GM18951 (cell line): ENCODE measurements at regions not wholly inside any gene's neighbourhood (a gene's known extent, or its start where the extent isn't known, plus 50 kb on each side); places are given as distances from the start of the nearest gene placed in this dataset.

Source experiments
- POLR2A ChIP-seq: IDR thresholded peaks from 4 replicates; pipeline ENCODE4 v1.6.1; 2011; ENCODE audit warnings: mild to moderate bottlenecking; ENCODE audit not compliant: insufficient read length, insufficient read depth; ENCODE audit errors: extremely low read depth
- in situ Hi-C: fragments of 300-500 bp; cut with MboI; formaldehyde crosslinking; loops from one replicate; pipeline ENCODE4 v1.12.0; 2022; ENCODE audit warnings: low sequenced_read_pairs, mixed read lengths, inconsistent platforms; ENCODE audit not compliant: unreplicated experiment

GRCh38 chr17:33966410-33967059 is 288.6 kb upstream of the CCL2 start:
- in situ Hi-C loops: no loop called here
- no peak for TF ChIP-seq POLR2A

GRCh38 chr17:33967608-33968349 is 287.3 kb upstream of the CCL2 start:
- no peak for TF ChIP-seq POLR2A

GRCh38 chr17:33968350-33969044 is 286.6 kb upstream of the CCL2 start:
- in situ Hi-C loops: no loop called here
- peak; percentile 40 for TF ChIP-seq POLR2A

More at GRCh38 chr17:33967608-33968349, 287.3 kb upstream of the CCL2 start:
- in situ Hi-C loops: no loop called here

GRCh38 chr17:33970279-33970678 is 284.8 kb upstream of the CCL2 start:
- in situ Hi-C loops: no loop called here
- no peak for TF ChIP-seq POLR2A

- in situ Hi-C loops: no loop called here
- no peak for TF ChIP-seq POLR2A
Observed at GRCh38 chr17:33972763-33973162, 282.3 kb upstream of the CCL2 start.

- in situ Hi-C loops: no loop called here
- no peak for TF ChIP-seq POLR2A
Observed at GRCh38 chr17:33973491-33973890, 281.6 kb upstream of the CCL2 start.

GRCh38 chr17:33974276-33974675 is 280.8 kb upstream of the CCL2 start:
- TF ChIP-seq POLR2A: no peak
- in situ Hi-C loops: no loop called here

GRCh38 chr17:33976831-33977230 is 278.3 kb upstream of the CCL2 start:
- in situ Hi-C loops: no loop called here
- no peak for TF ChIP-seq POLR2A

- in situ Hi-C loops: no loop called here
- TF ChIP-seq POLR2A: no peak
Observed at GRCh38 chr17:33977729-33978514, 277.2 kb upstream of the CCL2 start.

GRCh38 chr17:33978889-33979288 is 276.2 kb upstream of the CCL2 start:
- TF ChIP-seq POLR2A: no peak
- in situ Hi-C loops: no loop called here

- no peak for TF ChIP-seq POLR2A
- in situ Hi-C loops: no loop called here
Observed at GRCh38 chr17:33980193-33980592, 274.9 kb upstream of the CCL2 start.

GRCh38 chr17:33981711-33982601 is 273.1 kb upstream of the CCL2 start:
- no peak for TF ChIP-seq POLR2A
- in situ Hi-C loops: no loop called here

GRCh38 chr17:33982909-33983308 is 272.2 kb upstream of the CCL2 start:
- TF ChIP-seq POLR2A: no peak
- in situ Hi-C loops: no loop called here
